Hematopoietic multipotent progenitor cell treated with erythropoietin and hydrocortisone succinate and interleukin-3 and kit ligand, for 4 days (in vitro differentiated cells): ENCODE measurements at regions not wholly inside any gene's neighbourhood (a gene's known extent, or its start where the extent isn't known, plus 50 kb on each side); places are given as distances from the start of the nearest gene placed in this dataset.
A peak's percentile ranks its signal among the peaks of the same experiment; 100 is the strongest.
"Not testable (repeated sequence)": the region's sequence is repeated elsewhere in the genome, so short reads cannot be mapped to it uniquely, and the experiment has no call there.

ENCODE experiments used
- DNase-seq: peaks from one replicate; pipeline ENCODE4 v3.0.0-alpha.2; 2015

DNA sequence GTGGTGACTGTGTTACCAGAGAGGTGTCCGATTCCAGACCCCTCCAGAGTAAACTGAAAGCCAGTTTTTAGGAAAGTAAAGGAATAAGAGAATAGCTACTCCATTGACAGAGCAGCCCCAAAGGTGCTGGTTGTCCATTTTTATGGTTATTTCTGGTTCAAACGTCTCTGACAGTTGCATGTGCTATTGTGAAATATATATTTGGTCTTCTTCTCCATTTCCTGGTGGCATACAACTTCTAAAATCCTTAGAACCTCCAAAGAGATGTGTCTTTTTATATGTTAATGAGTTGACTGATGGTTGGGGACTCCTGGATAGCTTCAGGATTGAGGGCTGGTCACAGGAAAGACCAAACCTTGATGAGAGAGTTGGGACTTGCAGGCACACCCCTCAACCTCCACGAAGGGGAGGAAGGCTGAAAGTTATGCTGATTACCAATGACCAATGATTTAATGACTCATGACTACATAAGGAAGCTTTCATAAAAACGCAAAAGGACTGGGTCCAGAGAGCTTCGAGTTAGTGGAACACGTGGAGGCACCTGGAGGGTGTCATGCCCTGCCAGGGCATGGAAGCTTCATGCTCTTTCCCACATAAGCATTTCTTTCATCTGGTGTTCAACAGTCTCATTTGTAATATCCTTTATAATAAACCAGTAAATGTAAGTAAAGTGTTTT is 100.7 kb downstream of the SLC16A1 start:
- DNase-seq = no peak

DNA sequence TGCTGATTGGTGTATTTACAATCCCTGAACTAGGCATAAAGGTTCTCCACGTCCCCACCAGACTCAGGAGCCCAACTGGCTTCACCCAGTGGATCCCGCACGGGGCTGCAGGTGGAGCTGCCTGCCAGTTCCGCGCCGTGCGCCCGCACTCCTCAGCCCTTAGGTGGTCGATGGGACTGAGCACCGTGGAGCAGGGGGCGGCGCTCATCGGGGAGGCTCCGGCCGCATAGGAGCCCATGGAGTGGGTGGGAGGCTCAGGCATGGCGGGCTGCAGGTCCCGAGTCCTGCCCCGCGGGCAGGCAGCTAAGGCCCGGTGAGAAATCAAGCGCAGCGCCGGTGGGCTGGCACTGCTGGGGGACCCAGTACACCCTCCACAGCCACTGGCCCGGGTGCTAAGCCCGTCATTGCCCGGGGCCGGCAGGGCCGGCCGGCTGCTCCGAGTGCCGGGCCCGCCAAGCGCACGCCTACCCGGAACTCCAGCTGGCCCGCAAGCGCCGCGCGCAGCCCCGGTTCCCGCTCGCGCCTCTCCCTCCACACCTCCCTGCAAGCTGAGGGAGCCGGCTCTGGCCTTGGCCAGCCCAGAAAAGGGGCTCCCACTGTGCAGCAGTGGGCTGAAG is 101.5 kb downstream of the SLC16A1 start:
- peak; percentile 34 for DNase-seq

DNA sequence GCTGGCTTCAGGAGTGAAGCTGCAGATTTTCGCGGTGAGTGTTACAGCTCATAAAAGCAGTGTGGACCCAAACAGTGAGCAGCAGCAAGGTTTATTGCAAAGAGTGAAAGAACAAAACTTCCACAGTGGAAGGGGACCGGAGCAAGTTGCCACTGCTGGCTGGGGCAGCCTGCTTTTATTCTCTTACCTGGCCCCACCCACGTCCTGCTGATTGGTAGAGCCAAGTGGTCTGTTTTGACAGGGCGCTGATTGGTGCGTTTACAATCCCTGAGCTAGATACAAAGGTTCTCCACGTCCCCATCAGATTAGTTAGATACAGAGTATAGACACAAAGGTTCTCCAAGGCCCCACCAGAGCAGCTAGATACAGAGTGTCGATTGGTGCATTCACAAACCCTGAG is 102.1 kb downstream of the SLC16A1 start:
- DNase-seq = not testable (repeated sequence)

DNA sequence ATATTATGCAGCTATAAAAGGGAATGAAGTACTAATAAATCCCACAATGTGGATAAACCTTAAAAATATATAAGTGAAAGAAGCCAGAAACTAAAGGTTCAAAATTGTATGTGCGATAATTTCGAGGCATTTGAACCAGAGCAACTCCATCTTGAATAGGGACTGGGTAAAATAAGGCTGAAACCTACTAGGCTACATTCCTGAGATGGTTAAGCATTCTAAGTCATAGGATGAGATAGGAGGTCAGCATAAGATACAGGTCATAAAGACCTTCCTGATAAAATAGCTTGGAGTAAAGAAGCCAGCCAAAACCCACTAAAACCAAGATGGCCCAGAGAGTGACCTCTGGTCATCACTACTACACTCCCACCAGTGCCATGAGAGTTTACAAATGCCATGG is 103.1 kb downstream of the SLC16A1 start:
- DNase-seq = no peak

DNA sequence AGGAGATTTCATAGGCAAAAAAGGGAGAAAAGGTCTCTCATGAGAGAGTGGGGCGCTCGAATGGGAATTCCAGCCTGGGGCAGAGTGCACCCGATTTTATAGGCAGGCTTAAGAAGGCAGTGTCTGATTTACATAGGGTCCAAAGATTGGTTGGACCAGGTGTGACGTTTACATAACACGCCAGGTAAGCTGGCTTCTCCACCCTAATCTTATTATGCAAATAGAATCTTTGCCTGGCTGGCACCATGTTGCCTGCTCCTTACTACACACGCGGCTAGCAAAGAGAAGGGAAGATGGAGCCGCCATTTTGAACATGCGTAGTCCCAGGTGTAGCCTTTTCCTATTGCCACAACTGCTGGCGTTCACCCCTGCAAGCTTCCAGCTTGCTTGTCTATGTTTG is 103.7 kb downstream of the SLC16A1 start:
- no peak for DNase-seq

DNA sequence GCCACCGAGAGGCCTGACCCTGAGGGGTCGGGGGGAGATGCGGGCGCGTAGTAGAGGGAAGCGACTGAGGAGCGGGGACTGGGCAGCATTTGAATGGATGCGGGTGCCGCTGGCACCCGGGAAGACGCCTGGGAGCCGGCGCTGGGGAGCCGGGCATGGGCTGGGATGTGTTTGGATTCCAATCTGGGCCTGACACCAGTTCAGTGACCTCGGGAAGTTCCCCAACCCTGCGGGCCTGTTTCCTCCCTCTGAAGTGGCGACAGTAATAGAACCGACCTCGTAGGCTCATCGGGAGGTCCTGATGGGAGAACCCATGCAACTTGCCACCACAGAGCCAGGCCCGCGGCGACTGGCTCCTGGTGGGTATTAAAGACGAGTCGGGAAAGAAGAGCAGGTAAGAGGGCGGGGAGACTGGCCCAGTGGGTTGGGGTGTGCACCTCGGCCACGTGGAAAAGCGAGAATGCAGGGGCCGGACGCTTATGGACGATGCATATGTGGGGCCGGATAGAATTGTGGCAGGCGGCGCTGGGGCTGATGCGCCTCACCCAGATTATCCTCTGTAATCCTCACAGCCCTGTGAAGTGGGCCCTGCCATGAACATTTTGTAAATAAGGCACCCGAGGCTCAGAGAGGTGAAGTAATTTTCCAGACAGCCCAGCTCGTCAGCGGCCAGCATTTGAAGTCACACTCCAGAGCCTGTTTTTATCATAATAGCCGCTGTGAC is 105.8 kb downstream of the SLC16A1 start:
- DNase-seq = no peak

DNA sequence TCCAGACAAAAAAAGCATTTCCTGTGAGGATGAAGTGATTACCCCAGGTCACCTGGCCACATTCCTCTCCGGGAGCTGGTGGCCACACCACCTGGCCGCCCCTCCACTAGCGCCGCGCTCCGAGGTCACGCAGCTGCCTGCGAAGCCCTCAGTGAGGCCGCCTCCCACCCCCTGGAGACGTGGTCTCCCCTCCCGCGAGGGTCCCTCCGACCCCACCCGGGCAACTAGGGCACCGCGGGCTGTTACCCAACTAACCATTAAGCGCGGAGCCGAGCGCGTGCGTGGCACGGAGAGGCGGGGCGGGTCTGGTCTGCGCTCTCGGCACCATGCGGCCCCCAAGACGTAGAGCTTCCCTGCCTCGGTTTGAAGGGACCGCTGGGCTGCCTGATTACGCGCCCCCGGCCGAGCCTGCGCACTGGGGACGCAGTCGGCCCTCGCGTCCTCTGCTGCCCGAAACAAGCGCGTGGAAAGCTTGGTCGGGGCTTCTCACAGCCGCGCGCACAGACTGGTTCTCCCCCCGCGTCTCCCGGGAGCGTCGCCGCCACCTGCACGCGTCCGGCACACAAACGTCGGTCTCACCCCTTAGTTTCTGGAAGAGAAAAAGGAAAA is 106.5 kb downstream of the SLC16A1 start:
- DNase-seq = peak; percentile 49

DNA sequence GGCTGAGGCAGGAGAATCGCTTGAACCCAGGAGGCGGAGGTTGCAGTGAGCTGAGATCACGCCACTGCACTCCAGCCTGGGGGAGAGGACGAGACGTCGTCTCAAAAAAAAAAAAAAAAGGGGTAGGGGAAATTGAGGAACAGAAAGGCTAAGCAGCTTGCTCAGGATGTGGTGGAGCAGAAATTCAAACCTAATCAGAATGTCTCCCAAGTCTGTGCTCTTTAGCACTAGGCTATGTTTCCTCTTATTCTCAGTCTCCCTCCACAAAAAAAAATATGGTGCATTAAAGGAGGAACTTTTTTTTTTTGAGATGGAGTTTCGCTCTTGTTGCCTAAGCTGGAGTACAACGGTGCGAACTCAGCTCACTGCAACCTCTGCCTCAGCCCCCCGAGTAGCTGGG is 114.2 kb downstream of the SLC16A1 start:
- no peak for DNase-seq

DNA sequence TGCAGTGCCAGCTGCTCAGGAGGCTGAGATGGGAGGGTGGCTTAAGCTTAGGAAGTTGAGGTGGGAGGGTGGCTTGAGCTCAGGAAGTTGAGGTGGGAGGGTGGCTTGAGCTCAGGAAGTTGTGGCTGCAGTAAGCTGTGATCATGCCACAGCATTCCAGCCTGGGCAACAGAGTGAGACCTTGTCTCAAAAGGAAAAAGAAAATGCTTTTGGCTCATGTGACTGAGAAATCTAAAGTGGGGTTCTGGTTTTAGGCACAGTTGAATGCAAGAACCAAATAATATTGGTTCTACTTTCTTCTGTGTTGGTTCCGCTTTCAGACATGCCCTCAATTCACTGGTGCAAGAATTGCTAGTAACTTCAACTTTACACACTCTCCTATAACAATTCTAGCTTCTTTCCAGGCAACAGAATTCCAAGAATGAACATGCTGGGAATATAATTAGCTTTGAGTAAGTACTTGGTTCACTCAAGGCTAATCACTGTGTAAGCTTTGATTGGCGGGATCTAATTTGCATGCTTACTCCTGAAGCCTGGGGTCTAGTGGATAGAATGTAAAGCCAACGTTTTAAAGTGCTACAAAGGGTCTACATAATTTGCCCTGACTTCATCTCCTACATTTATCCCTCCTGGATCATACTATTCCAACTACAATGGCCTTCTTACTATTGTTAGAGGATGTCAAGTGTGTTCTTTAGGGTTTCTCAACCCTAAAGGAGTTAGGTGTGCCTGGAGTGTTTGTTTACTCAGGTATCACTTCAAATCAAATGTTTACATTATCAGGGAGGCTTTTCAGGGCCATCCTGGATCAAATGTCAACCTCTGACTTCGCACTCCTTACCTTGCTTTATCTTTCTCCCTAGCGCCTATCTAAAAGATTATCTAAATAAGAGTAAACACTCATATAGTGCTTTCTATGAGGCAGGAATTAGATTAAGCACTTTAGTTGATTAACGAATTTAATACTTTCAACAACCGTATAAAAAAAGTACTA is 115.1 kb downstream of the SLC16A1 start:
- DNase-seq = peak; percentile 25

DNA sequence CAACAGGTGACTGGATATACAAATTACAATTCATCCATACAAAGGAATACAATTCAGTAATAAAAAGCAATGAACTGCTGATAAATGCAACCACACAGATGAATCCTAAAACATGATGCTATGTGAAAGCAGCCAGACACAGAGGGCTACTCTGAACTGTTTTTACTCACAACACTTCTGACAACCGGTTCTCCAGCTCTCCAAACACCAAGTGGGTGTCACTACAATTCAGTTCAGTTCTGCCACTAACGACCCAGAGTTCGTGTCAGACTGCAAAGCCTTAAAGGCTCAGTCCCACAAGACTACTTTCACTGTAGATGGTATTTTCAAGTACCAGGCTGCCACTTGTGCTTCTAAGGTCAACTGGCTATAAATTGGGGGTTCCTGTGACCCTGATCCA is 119.4 kb downstream of the SLC16A1 start:
- DNase-seq = no peak

DNA sequence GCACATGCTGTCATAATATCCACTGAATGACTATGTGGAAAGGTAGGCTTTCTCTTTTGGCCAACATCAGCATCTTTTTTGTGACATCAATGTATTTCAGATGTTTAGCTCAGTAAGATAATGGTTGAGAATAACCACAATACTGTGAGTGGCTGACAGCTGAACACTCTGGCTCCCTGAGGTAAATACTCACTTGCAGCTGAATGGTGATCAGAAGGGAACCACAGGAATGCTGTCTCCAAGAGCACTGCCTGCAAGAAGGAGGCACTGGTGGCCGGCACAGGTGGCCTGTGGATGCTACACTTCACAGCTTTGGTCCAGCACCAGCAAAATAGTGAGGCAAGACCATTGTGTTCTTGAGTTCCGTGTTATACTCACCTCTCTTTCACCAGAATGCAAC is 118.7 kb upstream of the PPM1J start:
- DNase-seq = no peak

DNA sequence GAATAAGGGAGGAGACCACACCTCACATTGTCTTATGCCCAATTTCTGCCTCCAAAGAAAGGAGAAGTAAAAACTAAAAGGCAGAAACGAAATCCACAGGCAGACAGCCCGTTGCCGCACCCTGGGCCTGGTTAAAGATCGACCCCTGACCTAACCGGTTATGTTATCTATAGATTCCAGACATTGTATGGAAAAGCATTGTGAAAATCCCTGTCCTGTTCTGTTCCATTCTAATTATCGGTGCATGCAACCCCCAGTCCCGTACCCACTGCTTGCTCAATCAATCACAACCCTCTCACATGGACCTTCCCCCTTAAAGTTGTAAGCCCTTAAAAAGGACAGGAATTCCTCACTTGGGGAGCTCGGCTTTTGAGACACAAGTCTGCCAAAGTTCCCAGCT is 117.1 kb upstream of the PPM1J start:
- not testable (repeated sequence) for DNase-seq

DNA sequence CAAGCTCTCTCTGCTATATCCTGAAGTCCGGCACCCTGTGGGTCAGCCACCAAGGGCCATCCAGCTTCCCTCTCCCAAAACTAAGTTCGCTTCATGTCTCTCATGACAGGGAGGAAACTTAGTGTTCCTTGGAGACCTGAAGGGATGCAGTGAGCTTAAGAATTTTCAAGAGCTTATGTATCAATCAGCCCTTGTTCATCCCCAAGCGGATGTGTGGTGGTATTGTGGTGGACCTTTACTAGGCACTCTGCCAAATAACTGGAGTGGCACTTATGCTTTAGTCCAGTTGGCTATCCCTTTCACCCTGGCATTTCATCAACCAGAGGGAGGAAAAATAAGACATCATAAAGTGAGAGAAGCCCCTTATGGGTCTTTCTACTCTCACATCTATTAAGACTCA is 114.6 kb upstream of the PPM1J start:
- DNase-seq = not testable (repeated sequence)

DNA sequence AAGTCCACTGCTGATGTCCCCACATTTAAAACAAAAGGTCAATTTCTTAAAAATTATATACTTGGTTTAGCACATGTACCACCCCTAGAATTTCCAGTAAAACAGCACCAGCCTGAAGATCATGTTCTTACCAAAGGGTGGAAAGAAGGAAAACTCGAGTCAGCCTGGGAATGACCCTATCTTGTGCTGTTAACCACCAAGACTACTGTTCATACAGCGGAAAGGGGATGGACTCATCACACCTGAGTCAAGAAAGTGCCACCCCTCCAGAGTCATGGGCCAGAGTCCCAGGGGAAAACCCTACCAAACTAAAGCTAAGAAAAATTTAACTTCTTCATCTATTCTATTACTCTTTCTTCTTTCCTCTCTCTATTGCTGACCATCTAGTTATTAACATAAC is 113.6 kb upstream of the PPM1J start:
- no peak for DNase-seq

DNA sequence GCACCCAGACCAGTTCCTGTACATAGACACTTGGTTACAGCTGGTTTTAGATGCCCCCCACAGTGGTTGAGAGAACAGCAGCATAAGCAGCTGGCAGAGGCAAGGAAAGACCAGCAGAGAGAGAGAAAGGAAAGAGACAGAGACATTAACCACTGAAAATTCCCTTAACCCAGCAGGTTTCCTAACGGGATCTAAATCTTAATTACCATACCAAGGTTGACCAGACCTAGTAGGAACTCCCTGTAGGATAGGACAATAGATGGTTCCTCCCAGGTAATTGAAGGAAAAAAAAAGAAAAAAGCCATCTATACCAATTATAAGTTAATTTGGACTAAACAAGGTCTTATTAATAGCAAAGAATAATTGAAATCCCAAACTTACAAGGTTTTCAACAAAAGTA is 112.3 kb upstream of the PPM1J start:
- DNase-seq = not testable (repeated sequence)

DNA sequence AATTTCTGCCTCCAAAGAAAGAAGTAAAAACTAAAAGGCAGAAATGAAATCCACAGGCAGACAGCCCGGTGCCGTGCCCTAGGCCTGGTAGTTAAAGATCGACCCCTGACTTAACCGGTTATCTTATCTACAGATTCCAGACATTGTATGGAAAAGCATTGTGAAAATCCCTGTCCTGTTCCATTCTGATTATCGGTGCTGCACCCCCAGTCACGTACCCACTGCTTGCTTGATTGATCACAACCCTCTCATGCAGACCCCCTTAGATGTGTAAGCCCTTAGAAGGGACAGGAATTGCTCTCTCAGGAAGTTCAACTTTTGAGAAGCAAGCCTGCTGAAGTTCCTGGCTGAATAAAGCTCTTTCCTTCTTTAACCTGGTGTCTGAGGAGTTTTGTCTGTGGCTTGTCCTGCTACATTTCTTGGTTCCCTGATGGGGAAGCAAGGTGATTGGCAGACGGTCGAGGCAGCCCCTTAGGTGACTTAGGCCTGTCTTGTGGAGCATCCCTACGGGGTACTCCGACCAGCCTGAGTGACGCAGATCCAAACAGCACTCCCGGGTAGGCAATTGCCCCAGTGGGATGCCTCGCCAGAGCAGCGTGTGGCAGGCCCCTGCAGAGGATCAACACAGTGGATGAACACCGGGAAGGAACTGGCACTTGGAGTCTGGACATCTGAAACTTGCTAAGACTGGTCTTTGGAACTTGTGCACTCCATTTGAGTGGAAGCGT is 111.2 kb upstream of the PPM1J start:
- peak; percentile 25 for DNase-seq

DNA sequence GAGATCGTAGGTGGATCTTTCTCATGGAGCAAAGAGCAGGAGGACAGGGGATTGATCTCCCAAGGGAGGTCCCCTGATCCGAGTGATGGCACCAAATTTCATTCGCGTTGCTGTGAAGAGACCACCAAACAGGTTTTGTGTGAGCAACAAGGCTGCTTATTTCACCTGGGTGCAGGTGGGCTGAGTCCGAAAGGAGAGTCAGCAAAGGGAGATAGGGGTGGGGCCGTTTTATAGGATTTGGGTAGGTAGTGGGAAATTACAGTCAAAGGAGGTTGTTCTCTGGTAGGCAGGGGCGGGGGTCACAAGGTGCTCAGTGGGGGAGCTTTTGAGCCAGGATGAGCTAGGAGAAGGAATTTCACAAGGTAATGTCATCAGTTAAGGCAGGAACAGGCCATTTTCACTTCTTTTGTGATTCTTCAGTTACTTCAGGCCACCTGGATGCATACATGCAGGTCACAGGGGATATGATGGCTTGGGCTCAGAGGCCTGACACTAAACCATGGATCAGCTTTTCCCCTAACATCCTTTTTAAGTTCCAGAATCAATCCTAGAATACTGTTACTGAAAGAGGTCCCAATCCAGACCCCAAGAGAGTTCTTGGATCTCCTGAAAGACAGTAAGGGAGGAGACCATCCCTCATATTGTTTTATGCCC is 110.6 kb upstream of the PPM1J start:
- not testable (repeated sequence) for DNase-seq

DNA sequence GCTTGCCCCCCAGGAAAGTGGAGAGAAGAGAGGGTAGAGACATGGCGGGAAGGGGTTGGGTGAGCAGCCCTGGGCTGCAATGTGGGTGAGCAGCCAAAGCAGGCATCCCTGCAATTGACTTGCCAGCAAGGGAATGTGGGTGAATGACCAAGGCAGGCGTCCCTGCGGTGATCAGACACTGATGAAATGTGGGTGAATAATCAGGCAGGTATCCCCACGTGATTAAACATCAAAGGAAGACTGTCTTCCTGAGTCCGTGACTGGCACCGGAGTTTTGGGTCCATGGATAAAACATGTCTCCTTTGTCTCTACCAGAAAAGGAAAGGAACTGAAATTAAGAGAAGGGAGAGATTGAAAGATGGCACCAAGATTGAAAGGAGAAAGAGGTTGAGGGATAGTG is 109.9 kb upstream of the PPM1J start:
- DNase-seq = not testable (repeated sequence)

DNA sequence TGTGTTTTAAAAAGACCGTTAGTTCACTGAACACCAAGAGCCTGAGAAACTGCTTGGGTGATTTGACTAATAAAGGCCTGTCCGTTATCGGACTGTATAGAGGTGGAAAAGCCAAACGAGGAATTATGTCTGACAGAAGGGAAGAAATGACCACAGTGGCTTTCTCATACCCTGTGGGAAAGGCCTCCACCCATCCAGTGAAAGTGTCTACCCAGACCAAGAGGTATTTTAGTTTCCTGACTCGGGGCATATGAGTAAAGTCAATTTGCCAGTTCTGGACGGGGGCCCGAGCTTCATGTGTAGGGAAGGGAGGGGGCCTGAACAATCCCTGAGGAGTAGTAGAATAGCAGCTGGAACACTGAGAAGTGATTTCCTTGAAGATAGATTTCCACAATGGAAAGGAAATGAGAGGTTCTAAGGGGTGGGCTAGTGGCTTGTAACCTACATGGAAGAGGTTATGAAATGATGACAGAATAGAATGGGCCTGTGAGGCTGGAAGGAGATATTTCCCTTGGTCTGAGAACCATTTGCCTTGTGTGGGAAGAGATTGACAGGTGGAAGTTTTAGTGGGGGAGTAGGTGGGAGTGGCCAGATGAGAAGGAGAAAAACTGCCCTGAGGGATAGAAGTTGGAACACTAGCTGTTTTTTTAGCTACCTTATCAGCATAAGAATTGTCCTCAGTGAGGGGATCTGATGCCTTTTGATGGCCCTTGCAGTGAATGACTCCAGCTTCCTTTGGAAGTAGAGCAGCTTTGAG is 106.4 kb upstream of the PPM1J start:
- DNase-seq = not testable (repeated sequence)

DNA sequence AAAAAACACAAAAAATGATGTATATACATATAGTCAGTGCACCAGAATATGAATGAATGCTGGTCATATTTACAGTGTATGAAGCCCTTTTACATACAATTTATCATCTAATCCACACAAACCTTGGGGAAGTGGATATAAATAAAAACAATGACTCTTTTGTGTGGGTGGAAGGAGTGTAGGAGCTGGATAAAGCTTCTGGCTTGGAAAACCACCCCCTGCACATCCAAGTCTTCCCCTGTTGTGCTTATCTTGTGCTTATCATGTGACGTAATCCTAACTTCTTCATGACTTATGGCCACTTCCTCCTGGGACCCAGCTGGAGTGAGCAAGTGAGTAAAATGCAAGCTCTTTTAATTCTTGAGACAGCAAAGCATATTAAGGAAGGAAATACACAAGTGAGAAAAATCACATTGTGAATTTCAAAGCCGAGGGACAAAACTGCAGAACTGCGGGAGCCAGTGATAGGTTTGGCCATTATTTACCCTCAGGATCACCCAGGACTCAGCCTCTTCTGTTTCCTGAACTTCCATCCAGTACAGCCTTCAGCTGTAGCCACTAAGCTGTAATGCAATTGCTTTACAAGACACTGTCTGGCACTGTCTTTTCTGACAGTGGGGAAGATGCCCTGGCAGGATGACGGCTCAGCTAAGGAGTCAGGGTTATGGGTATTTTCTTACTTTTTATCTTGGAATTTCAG is 104.0 kb upstream of the PPM1J start:
- peak; percentile 80 for DNase-seq
